Esophagus (tissue), 2 donors: ENCODE measurements at regions not wholly inside any gene's neighbourhood (a gene's known extent, or its start where the extent isn't known, plus 50 kb on each side); places are given as distances from the start of the nearest gene placed in this dataset.
"Not testable (repeated sequence)": the region's sequence is repeated elsewhere in the genome, so short reads cannot be mapped to it uniquely, and the experiment has no call there.

Experiments used
- H3K27ac ChIP-seq, 2 donors: one replicate each; pipeline ENCODE4 v1.5.1; 2013; ENCODE audit warnings: low read depth in 2 of 2, mild to moderate bottlenecking in 2 of 2, inconsistent platforms in 1 of 2, low read length in 1 of 2, moderate library complexity in 1 of 2
- H3K27me3 ChIP-seq, 2 donors: one replicate each; pipeline ENCODE4 v1.6.1; 2013; ENCODE audit warnings: low read length in 2 of 2, control low read depth in 1 of 2, mild to moderate bottlenecking in 1 of 2; ENCODE audit not compliant: insufficient read depth in 2 of 2, control insufficient read depth in 1 of 2
- H3K36me3 ChIP-seq, 2 donors: one replicate each; pipeline ENCODE4 v1.6.1; 2013; ENCODE audit warnings: low read length in 1 of 2; ENCODE audit not compliant: control insufficient read depth in 2 of 2, insufficient read depth in 2 of 2
- H3K4me1 ChIP-seq, 2 donors: one replicate each; pipeline ENCODE4 v1.6.1; 2013; ENCODE audit warnings: low read length in 1 of 2; ENCODE audit not compliant: control insufficient read depth in 2 of 2, insufficient read depth in 2 of 2
- H3K4me3 ChIP-seq, 2 donors: one replicate each; pipeline ENCODE4 v1.5.1; 2013; ENCODE audit warnings: low read length in 2 of 2, mild to moderate bottlenecking in 2 of 2, low read depth in 1 of 2, moderate library complexity in 1 of 2
- H3K9me3 ChIP-seq, 2 donors: one replicate each; pipeline ENCODE4 v1.6.1; 2013; ENCODE audit warnings: mild to moderate bottlenecking in 2 of 2, low read depth in 1 of 2, low read length in 1 of 2, moderate library complexity in 1 of 2; ENCODE audit not compliant: control insufficient read depth in 2 of 2, insufficient read depth in 1 of 2
- WGBS, 2 donors: extraction: QIAGEN DNeasy Blood & Tissue Kit; methylation state at CpG; one replicate each; pipeline ENCODE4 v1.1.7; 2013; 5-methylcytosine and 5-hydroxymethylcytosine counted together
- donor health status: healthy with polysubstance abuse.
- donor health status: Bipolar disorder and iron deficiency.

DNA sequence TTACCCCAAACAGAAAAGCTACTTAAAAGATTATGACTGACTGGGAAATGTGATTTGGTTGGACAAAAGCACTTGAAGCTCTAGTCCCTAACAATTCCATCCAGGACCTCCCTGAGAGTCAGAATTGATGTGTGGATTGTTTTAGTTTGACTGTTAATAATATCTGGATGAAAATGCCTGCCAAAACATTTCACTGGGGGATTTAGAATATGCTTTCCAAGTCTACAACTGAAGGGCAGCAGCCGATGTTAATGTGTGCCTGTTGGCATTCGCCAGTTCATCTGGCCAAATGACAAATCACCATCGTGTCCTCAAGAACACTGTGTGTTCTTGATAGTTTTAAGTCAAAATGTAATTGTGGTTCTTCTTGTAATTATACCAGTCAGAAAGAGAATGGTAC lies 76.0 kb upstream of the TSC22D1 start:
- Histone ChIP-seq H3K27me3 (no peaks in the 10 kb centered on the region), H3K27ac (no peak overlapping the region), H3K9me3 (no peaks in the 10 kb centered on the region), H3K36me3 (no peaks in the 10 kb centered on the region), H3K4me1 (peaks cover 0 to 3% of the 10 kb centered on the region in 2 donors), H3K4me3 (no peak overlapping the region)
- 45 to 54% methylated on average over 3 of the region's 3 CpGs for WGBS, 2 donors

DNA sequence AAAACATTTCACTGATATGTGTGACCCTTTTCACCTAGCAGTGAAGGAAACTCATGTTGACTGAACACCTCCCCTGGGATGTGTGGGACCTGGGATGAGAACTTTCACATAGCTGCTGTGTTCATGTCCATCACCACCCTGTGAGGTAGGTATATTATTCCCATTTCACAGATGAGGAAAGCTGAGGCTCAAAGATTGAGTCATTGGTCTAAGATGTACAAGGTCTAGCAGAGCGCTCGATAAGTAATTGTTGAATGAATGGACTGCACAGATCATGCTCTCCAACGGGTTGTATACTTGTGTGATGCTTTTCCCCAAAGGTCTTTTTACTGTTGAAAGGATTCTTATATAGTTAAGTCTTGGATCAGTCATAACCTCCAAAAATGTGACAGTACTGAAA lies 75.6 kb upstream of the TSC22D1 start:
- no peaks in the 10 kb centered on the region for H3K27me3 ChIP-seq
- H3K4me1 ChIP-seq, result peaks cover 0 to 3% of the 10 kb centered on the region in 2 donors
- no peaks in the 10 kb centered on the region for H3K9me3 ChIP-seq
- 71 to 82% methylated on average over 3 of the region's 3 CpGs for WGBS, 2 donors
- H3K36me3 ChIP-seq, result no peaks in the 10 kb centered on the region
- no peak overlapping the region for H3K4me3 ChIP-seq
- no peak overlapping the region for H3K27ac ChIP-seq

DNA sequence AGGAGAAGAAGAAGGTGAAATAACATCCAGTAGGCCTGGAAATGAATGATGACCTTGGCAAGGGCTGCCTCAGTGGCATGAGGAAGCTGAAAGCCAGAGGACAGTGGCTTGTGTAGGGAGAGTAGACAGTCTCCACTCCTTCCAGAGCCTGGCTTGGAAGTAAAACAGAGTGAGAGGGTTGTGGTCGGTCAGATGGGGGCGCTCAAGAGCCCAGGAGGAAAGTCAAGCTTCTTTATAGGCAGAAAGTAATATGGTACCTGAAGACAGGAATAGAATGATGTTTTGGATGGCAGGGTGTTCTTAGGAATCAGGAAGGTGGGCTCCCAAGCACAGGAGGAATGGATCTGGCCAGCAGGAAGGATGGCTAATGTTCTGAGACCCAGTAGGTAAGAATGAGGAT lies 75.1 kb upstream of the TSC22D1 start:
- Histone ChIP-seq H3K36me3 (no peaks in the 10 kb centered on the region), H3K9me3 (no peaks in the 10 kb centered on the region), H3K4me1 (peaks cover 0 to 3% of the 10 kb centered on the region in 2 donors), H3K27ac (no peak overlapping the region), H3K4me3 (no peak overlapping the region), H3K27me3 (no peaks in the 10 kb centered on the region)
- 22 to 39% methylated on average over 1 to 2 of the region's 2 CpGs for WGBS, 2 donors

DNA sequence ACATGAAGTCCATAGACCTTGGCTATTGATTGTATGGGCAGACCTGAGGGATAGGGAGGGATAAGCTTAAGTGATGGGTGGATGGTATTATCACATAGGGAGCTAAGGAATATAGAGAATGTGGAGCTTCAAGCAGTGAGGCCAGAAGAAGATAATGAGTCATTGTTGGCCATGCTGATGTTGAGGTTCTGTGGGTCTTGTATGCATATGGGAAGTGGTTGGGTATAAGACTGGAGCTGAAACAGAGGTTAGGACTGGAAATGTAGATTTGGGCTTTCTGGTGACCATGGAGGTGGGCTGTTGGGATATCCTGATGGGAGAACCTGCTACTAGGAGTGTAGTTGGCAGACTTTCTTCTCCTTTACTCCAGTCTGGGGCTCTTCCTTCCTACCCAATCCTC lies 73.7 kb upstream of the TSC22D1 start:
- Histone ChIP-seq H3K4me3 (no peak overlapping the region), H3K36me3 (no peaks in the 10 kb centered on the region), H3K4me1 (no peaks in the 10 kb centered on the region), H3K27ac (no peak overlapping the region), H3K27me3 (no peaks in the 10 kb centered on the region), H3K9me3 (no peaks in the 10 kb centered on the region)

DNA sequence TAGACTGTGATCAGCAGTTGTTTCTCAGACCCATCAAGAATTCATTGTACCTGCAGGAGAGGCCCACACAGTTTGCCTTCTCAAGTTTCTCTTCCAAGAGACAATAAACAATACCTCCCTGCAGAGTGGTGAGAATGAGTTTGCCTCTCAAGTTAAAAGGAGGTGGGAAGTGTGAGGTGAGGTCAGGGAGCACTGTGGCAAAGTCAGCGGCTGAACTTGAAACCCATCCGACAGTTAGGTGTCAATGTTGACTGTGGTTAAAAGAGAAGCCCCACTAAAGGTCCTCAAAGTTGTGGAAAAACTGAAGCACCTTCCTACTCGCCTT lies 72.9 kb upstream of the TSC22D1 start:
- 80 to 85% methylated on average over 3 of the region's 3 CpGs for WGBS, 2 donors
- H3K4me3 ChIP-seq, result no peak overlapping the region

DNA sequence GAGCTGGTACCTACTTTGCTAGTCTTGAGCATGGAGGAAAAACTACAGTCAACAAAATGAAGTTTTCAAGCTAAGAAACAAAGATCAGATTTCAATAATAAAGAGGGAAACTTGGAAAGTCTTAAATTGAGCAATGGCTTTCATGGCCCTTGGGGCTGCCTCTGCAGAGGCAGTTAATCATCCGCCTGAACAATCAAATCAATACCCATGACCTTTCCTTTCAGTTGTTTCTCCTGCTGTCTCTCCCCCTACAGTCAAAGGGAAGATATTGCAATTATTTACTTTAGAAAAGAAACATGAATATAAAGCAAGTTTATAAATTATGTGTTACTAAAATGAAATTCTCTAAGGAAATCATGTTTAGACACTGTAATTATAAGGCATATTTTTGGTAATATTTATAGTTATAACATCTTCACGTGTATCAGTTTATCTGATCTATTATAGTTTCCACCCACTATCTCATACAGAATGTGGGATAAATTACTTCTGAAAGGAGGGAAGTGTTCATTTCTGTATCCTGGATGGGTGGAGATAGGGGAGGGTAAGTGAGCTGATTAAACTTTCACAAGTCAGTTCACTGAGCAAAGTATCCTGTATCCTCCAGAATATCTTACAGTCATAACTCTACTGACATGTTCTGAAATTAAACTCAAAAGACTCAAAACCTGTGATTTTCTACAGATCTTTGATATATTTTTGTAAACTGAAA lies 72.4 kb upstream of the TSC22D1 start:
- H3K36me3 ChIP-seq, result no peaks in the 10 kb centered on the region
- H3K27ac ChIP-seq, result no peak overlapping the region
- no peaks in the 10 kb centered on the region for H3K9me3 ChIP-seq
- no peaks in the 10 kb centered on the region for H3K27me3 ChIP-seq
- H3K4me3 ChIP-seq, result no peak overlapping the region
- WGBS, 2 donors, result 52 to 54% methylated on average over 2 of the region's 2 CpGs
- no peaks in the 10 kb centered on the region for H3K4me1 ChIP-seq

More for the DNA sequence above, 72.9 kb upstream of the TSC22D1 start:
- H3K27me3 ChIP-seq, result no peaks in the 10 kb centered on the region
- H3K4me1 ChIP-seq, result no peaks in the 10 kb centered on the region
- no peaks in the 10 kb centered on the region for H3K36me3 ChIP-seq
- H3K27ac ChIP-seq, result no peak overlapping the region
- no peaks in the 10 kb centered on the region for H3K9me3 ChIP-seq

DNA sequence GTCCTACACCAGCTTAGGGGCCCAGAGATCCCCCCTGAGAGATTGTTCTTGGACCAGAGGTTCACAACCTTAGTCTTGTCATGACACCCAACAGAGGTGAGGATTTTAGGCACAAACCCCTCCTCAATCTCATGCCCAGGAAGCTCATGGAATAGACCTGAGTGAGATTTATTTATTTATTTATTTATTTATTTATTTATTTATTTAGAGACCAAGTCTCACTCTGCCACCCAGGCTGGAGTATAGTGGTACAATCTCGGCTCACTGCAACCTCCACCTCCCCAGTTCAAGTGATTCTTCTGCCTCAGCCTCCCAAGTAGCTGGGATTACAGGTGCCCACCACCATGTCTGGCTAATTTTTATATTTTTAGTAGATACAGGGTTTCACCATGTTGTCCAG lies 71.4 kb upstream of the TSC22D1 start:
- H3K27me3 ChIP-seq, H3K4me1 ChIP-seq, H3K4me3 ChIP-seq, H3K27ac ChIP-seq, H3K36me3 ChIP-seq, H3K9me3 ChIP-seq: not testable (repeated sequence)
- 94 to 100% methylated on average over 1 of the region's 1 CpG for WGBS, 2 donors

DNA sequence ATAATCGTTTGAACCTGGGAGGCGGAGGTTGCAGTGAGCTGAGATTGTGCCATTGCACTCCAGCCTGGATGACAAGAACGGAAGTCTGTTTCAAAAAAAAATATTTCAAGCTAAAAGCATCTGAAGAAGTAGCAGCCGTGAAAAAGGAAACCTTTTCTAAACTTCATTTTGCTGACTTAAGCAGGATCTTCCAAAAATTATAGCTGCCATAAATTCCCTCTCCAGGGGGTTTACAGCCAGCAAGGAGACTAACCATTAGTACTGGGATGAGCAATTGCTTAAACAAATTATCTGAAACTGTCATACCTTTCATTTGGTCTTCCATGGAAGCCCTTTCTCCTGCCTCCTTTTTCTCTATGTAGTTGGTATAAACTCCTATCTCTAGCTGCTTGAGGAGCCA lies 69.9 kb upstream of the TSC22D1 start:
- Histone ChIP-seq H3K9me3 (no peaks in the 10 kb centered on the region), H3K4me3 (no peak overlapping the region), H3K36me3 (no peaks in the 10 kb centered on the region), H3K27ac (no peak overlapping the region), H3K4me1 (no peaks in the 10 kb centered on the region), H3K27me3 (no peaks in the 10 kb centered on the region)
- WGBS, 2 donors, result 82 to 89% methylated on average over 4 of the region's 4 CpGs

DNA sequence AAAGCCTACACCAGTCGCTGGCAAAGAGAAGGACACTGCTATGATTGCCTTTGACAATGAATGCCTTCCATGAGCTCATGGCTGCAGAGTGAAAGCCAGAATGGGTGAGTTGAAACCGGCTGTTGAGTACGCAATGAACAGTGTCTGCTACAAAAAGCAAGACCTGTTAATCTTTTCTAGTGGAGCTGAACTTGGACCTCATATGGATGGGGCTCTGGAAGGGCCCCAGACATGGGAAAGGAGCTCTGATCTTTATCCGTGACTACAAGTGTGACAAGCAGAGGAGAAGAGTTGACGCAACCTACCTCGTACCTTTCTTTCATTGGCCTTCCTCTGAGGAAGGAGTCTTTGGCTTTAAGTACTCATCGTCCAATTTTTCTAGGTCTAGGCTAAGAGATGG lies 67.1 kb upstream of the TSC22D1 start:
- no peak overlapping the region for H3K4me3 ChIP-seq
- H3K4me1 ChIP-seq, result no peaks in the 10 kb centered on the region
- no peaks in the 10 kb centered on the region for H3K9me3 ChIP-seq
- H3K27ac ChIP-seq, result no peak overlapping the region
- H3K27me3 ChIP-seq, result no peaks in the 10 kb centered on the region
- WGBS, 2 donors, result 91 to 96% methylated on average over 7 of the region's 7 CpGs
- H3K36me3 ChIP-seq, result no peaks in the 10 kb centered on the region

DNA sequence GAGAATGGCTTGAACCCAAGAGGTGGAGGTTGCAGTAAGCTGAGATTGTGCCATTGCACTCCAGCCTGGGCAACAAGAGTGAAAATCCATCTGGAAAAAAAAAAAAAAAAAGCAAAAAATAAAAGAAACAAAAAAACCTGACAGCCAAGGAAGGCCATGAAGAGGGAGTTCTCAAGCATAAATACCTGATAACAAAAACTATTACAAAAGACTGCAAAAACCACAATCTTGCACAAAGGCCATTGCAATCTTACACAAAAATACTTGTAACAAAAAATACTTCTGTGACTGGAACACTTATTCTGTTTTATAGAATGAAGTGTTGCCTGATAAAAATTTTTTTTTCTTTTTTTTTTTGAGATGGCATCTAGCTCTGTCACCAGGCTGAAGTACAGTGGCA lies 61.5 kb upstream of the TSC22D1 start:
- Histone ChIP-seq H3K27me3 (no peaks in the 10 kb centered on the region), H3K4me1 (no peaks in the 10 kb centered on the region), H3K36me3 (no peaks in the 10 kb centered on the region), H3K27ac (no peak overlapping the region), H3K9me3 (no peaks in the 10 kb centered on the region), H3K4me3 (no peak overlapping the region)
